Inferior parietal cortex (tissue), 1 donor: ENCODE measurements at regions not wholly inside any gene's neighbourhood (a gene's known extent, or its start where the extent isn't known, plus 50 kb on each side); places are given as distances from the start of the nearest gene placed in this dataset.
A peak's percentile ranks its signal among the peaks of the same experiment; 100 is the strongest.
"Not testable (repeated sequence)": the region's sequence is repeated elsewhere in the genome, so short reads cannot be mapped to it uniquely, and the experiment has no call there.

Source experiments
- DNase-seq: peaks from one replicate; pipeline ENCODE4 v3.0.0-alpha.2; 2016; ENCODE audit errors: extremely low spot score

DNA sequence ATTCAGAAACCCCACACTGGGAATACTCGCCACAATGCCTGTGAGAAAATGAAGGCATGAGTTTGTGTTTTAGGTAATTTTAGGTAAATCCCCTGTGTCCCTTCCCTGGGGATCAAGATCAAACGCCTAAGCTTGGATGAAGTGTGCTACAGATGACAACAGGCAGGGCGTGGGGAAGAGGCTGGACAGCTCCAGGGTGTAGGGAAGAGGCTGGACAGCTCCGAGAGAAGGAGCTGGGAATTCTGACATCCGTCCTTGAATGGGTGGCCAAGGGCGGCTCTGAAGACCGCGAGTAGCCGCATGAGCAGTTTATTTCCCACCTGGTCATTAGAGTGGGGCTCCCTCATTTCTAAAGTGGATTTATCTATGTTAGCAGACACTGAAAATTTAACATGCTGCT lies 109.7 kb downstream of the RAMP3 start:
- no peak for DNase-seq

DNA sequence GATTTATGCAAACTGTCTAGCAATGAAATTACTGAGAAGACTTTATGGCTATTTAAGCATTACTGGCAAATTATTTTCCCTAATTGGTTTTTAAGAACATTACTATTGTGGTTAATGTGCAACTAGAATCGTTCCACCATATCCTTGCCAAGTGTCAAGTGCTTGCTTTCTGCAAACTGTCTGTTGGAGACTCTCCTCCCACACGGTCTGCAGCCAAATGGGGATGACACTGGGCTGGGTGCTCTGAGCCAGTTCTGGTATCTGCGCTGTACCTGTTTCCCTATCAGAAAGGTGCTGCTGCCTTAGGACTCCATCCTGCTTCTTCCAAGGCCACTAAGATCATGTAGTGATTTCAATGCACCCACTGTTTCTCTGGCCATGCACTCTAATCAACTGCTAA lies 110.4 kb downstream of the RAMP3 start:
- DNase-seq: no peak

DNA sequence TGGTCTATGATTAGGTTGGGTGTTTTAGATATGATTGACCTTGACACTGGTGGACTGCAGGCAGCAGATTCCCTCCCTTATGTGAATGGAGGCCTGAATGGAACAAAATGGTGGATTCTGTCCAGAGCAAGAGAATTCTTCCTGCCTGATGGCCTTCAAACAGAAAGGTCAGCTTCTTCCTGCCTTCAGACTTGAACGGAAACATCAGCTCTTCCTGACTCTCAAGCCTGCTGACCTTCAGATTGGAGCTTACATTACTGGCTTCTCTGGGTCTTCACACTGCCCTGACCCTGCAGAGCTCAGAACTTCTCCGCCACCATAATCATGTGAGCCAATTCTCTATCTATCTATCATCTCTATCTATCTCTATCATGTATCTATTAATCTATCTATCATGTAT lies 111.6 kb downstream of the RAMP3 start:
- DNase-seq: no peak

DNA sequence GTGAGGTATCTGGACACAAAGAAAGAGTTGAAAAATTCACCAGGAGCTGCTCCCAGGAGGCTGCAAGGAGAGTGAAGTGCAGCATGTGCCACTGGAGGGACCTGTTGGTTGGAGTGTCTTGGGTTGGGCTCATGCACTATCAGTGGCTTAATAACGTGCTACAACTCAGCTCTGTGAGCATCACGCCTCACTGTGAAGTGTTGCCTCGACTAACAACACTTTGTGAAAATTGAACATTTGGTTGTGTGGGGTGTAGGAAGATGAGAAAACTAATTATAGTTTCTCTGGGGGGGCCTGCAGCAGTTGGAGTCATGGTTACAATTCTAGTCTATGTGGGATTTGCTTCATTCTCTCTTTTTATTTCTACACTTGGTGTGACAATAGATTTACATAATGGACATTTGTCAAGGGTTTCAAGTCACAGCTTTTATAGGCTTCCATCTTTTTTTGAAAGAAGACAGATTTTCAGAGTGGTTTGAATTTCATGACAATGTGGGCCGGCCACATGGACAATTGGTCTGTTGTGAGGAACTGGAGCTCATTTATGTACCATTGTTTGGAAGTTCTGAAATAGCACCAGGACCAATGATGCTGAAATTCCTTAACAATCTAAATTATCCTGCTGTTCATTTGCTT lies 121.3 kb downstream of the RAMP3 start:
- peak; percentile 47 for DNase-seq

DNA sequence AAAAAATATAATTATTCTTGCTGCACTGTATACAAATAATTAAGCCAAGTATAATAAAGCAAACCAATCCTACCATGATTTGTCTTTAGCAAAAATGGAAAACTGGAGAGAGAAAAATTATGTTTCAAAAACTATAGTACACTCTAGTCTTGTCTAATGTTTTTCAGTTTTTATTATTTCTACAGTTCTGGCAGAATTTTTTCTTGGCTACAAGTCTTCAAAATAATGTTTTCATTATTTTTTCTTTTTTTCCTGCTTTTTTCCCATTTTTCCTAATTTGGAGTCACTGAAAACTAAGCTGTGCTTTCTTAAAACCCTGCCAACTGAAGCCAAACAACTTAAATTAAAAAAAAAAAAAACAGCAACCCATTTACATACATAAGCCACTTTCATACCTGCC lies 132.0 kb downstream of the RAMP3 start:
- DNase-seq: not testable (repeated sequence)

DNA sequence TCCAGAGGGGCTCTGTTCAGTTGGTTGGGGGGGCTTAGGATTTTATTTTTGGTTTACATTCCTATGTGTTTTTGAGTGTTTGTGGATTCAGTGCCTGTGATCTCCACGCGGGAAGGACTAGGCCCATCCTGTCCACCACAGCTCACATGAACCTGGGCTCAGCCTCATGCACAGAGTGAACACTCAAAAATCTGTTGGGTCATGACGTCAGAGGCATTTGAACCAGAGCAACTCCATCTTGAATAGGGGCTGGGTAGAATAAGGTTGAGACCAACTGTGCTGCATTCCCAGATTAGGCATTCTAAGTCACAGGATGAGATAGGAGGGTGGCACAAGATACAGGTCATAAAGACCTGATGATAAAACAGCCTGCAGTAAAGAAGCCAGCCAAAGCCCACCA lies 133.3 kb downstream of the RAMP3 start:
- DNase-seq: no peak

DNA sequence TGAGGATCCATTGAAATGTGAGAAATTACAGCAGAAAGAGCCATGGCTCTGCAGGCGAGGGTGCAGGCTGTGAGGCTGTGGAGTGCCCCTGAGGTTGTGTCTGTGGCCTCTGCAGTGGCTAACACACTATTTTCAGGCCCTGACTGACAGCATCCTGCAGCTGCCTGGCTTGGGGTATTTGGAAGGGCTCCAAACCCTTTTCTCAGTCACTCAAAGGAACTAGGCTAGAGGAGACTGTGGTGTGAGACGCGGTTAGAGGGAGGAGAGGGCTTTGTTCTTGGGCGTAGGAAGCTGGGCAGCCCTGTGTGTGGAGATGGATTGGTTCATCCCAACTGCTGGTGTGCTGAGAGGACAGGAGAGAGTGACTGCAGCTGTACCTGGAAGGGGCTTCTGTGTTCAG lies 134.9 kb downstream of the RAMP3 start:
- DNase-seq: no peak

DNA sequence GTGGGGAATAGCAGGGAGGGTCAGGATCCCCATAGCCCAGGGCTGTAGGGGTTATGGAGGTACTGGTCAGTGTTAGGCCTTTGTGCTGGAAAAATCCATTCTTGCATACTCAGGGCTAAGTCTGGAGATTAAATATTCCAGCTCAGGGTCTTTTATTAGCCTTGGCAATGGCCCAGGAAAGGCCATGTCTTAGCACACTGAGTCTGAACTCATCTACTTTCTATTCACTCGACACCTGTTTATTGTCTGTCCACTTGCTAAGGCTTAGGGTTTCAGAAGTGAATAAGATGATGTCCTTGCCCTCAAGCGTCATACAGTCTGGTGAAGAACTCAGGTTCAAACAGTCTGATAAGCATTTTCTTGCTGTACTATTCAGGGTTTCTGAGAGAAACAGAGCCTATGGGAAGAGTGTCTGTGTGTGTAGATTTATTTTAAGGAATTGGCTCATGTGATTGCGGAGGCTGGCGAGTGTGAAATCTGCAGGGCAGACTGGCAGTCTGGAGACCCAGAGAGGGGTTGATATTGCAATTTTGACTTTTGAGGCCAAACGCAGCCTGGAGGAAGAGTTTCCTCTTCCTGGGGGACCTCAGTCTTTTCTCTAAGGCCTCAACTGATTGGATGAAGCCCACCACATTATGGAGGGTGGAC lies 135.8 kb downstream of the RAMP3 start:
- DNase-seq: no peak

DNA sequence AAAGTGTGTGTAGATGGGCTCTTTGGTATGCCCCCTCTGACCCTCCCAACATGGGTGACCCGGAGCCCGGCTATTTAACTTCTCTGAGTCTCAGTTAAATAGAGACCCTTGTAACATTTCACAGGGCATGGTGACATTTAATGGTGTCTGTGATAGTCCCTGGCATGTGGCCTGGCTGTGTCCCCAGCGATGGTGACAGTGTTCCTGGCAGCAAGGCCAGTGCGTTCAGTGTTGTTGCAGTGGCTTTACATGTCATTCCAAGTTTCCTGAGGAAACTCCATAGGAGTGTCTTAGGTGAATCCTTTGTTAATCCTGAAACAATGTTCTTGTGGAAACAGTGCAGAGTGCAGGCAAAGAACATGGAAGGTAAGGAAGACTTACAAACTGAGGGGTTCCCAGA lies 137.0 kb downstream of the RAMP3 start:
- DNase-seq: no peak

DNA sequence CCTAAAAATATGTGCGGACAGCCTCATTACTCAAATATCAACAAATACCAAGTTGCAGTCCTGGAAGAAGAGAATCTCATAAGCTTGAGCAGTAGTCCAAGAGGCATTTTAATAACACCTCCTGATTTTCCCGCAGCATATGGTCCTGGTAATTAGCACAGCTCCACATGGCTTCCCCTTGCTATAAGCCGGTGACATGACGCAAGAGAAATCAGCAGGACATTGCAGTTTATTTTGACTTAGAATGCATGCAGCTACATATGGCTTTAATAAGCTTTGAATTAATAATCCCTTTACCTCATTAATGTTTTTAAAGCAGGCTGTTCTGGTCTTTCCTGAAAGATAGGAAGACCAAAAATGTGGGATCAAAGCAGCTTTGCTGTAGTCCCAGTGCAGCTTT lies 137.6 kb downstream of the RAMP3 start:
- no peak for DNase-seq

DNA sequence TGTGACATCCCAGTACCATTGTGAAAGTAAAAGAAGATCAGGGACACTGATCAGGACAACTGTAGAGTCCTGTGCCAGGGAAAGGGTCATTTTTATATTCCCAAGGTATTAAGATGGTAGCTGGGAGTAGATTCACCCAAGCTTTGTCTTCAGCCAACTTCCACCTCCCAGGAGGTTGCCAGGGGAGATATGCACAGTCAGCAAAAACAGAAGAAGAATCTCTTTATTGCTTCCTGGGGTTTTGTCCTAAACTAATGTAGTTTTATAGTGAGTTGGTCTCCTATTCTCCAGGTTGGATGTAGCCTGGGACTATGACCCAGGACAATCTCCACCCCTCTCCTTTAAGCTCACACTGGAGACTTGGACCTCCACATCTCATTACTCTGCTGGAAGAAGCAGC lies 139.2 kb downstream of the RAMP3 start:
- DNase-seq: no peak

DNA sequence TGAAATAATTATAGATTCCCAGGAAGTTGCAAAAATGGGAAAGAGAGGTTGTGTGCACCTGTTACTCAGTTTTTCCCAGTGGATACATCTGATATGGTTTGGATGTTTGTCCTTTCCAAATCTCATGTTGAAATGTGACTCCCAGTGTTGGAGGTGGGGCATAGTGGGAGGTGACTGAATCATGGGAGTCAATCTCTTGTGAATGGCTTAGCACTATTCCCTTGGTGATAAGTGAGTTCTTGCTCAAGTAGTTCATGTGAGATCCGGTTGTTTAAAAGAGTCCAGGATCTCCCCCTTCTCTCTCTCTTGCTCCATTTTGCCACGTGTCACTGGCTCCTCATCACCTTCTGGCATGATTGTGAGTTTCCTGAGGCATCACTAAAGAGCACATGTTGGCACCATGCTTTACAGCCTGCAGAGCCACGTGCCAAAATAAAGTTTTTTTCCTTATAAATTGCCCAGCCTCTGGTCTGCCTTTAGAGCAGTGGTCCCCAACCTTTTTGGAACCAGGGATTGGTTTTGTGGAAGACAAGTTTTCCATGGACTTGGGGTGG lies 149.2 kb downstream of the RAMP3 start:
- no peak for DNase-seq

DNA sequence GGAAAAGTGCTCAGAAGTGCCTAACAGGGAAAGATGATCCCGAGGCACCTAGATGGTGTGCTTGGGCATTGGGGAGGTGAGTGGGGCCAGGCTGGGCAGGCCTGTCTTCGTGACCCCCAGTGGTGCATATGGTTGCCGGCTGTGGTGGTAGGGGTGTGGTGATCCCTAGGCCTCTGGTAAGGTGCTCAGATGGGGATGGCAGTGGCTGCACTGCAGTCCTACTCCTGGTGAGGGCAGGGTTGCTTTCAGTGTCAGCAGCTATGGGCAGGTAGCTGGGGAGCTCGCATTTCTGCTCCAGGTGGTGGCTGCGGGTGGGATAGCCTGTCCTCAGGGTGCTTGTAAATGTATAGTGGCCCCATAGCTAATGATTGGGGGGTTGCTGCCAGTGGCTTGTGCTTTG lies 154.0 kb downstream of the RAMP3 start:
- no peak for DNase-seq

DNA sequence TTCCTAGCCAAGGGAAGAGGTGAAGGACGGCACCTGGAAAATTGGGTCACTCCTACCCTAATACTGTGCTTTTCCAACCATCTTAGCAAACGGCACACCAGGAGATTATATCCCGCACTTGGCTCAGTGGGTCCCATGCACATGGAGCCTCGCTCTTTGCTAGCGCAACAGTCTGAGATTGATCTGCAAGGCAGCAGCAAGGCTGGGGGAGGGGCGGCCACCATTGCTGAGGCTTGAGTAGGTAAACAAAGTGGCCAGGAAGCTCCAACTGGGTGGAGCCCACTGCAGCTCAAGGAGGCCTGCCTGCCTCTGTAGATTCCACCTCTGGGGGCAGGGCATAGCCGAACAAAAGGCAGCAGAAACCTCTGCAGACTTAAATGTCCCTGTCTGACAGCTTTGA lies 157.9 kb downstream of the RAMP3 start:
- not testable (repeated sequence) for DNase-seq

DNA sequence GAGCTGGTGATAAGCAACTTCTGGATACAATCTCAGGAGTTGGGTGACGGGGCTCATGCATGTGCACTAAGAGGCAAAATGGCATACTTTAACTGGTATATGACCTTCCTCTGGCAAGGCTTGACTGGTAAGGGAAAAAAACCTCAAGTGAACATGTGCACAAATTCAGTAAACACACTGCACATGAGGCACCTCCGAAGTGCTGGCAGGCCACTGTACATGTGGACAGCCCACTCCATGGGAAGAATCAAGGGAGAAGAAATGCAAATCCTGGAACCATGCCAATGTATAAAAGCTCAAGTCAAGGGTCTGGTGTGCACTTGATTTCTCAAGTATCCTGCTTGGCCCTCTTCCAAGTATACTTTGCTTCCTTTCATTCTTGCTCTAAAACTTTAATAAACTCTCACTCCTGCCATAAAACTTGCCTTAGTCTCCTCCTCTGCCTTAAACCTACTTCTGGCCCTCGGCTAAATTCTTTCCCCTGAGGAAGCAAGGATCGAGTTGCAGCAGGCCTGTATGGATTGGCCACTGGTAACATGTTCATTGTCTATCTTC lies 167.2 kb downstream of the RAMP3 start:
- no peak for DNase-seq

DNA sequence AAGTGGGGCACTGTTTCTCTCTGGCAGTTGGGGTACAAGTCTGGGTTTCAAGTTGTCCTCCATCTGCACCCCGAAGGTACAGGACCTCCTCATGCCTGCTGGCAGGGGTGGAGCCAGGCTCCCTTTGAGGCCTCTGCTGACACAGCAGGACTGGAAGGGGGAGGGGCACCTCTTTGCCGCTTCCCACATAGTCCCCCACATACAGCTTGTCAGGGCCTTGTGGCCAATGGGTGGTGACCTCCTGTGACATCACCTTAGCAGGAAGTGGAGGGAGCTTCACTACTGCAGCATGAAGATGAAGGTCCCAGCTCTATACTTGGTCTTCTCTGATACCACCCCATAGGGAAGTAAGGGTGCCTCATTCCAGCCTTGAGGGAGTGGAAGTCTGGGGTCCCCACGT lies 167.8 kb downstream of the RAMP3 start:
- DNase-seq: no peak

DNA sequence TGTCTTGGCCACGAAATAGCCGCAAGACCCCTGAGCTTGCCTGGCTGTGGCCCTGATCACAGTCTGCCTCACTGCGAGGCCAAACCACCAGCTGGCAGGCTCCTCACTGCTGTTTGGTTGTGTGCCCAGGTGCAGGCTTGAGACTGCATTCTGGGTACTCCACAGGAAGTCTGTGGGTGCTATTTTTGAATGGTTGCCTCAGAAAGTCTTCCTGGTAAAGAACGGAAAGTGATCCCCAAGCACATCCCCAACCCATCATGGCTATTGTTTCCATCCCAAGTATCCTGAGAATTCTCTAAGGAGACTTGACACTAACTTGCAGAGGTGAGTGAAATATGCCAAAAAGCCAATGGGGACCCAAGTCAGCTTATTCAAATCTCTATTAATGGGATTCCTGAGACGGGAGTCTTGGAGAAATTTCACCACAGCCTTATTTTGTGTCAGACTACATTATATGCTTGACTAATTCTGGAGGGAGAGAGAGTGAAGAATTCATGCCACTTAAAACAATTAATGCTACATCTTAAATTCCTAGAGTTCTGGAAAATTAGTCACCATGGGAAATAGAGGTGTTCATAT lies 170.9 kb downstream of the RAMP3 start:
- DNase-seq: no peak

DNA sequence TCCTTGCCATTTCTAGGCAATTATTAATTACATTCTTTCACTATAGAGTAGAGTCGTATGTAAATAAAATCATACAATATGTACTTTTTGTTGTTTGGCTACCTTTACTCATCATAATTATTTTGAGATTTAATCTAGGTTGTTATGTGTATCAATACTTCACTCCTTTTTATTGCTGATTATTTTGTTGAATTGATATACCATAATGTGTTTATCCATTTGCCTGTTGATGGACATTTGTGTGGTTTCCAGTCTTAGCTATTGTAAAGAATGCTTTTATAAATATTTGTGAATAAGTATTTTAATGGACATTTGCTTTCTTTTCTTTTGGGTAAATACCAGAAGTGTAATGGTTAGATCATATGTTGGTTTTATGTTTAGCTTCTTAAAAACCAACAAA lies 174.0 kb downstream of the RAMP3 start:
- DNase-seq: no peak

DNA sequence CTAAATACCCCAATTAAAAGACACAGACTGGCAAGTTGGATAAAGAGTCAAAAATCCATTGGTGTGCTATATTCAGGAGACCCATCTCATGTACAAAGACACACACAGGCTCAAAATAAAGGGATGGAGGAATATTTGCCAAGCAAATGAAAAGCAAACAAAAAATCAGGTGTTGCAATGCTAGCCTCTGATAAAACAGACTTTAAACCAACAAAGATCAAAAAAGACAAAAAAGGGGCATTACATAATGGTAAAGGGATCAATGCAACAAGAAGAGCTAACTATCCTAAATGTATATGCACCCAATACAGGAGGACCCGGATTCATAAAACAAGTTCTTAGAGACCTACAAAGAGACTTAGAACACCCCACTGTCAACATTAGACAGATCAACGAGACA lies 177.4 kb downstream of the RAMP3 start:
- not testable (repeated sequence) for DNase-seq

DNA sequence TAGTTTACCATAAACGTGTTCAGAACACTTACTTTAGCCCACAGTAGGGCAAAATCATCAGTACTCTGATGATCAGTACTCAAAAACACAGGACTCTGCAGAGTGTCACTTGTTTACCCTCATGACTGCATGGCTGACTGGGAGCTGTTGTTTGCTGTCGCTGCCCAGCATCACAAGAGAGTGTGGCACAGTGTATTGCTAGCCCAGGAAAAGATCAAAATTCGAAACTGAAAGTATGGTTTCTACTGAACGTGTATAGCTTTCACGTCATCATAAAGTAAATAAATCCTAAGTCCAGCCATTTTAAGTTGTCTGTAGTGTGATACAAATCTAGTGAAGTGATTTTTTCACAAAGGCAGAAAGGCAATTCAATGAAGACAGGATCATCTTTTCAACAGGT lies 184.6 kb downstream of the RAMP3 start:
- DNase-seq: no peak

DNA sequence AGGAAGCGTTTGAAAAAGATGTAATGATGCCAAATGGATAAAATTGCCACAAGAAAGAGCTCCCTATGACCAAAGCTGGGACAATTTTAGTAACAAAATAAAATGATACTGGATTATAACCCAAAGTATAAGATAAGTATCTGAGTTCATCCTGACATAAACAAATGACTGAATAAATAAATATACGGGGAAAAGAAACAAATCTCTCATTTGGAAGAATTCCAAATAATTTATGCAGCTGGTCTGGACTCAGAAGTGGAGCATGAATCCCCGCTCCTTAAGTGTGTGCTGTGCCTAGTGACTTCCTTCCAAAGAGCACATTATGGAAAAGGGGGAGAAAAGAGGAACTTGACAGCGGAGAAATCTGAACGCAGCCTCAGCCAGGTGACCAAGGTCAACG lies 186.2 kb downstream of the RAMP3 start:
- DNase-seq: no peak

DNA sequence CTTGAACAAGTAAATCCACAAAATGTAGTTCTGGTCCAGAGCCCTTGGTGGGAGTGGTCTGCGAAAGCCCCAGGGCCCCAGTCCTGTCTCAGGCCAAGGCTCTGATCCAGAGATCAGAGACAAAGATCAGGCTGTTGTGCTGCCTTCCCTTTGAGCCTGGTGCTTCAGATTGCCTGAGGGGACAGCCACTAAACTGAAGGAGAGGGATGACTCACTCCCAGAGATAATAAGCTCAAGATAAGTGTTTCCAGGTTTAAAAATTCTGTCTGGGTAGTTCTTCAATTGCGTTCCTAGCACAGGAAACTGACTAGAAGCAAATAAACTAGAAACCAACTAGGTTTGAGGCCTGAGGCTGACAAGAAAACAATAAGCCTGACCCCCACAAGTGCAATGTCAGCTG lies 190.2 kb downstream of the RAMP3 start:
- no peak for DNase-seq

DNA sequence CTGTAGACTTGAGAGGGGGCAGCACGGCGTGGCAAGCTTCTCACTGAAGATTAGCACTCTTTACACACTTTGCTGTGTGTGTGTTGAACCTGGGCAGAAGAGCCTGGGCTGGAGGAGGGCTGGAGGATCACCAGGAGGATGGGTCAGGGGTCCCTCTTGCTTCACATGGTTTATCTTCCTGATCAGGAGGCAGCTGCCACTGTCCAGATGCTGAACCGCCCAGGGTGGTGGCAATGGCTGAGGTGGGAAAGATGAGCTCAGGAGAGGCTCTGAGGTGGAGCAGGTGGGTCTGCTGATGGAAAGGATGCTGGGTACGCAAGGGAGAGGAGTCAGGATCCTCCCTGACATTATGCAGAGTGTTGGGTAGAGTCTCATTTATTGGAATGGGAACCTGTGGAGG lies 191.5 kb downstream of the RAMP3 start:
- DNase-seq: no peak
